Esophagus muscularis mucosa (tissue), 3 donors: ENCODE measurements at regions not wholly inside any gene's neighbourhood (a gene's known extent, or its start where the extent isn't known, plus 50 kb on each side); places are given as distances from the start of the nearest gene placed in this dataset.

Experiments used
- CTCF ChIP-seq, 3 experiments: fragments of 200-600 bp in 2 of 3; fragments of 450-650 bp in 1 of 3; sonication (generic) in 2 of 3; IDR thresholded peaks; one replicate each; pipeline ENCODE4 v1.5.1; 2017 to 2019; ENCODE audit warnings: antibody characterized with exemption in 3 of 3, mild to moderate bottlenecking in 2 of 3, moderate library complexity in 1 of 3
- POLR2A ChIP-seq: fragments of 450-650 bp; IDR thresholded peaks from one replicate; pipeline ENCODE4 v1.6.1; 2017; ENCODE audit warnings: antibody characterized with exemption, moderate library complexity, mild to moderate bottlenecking, low read depth

DNA sequence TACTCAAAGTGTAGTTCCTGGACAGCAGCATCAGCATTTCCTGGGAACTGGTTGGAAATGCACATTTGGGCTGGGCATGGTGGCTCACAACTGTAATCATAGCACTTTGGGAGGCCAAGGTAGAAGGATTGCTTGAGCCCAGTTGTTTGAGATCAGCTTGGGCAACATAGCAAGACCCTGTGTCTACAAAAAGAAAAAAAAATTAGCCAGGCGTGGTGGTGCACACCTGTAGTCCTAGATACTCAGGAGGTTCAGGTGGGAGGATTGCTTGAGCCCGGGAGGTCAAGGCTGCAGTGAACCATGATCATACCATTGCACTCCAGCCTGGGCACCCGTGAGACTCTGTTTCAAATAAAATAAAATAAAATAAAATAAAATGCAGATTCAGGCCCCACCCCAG lies 156.2 kb downstream of the CDC5L start:
- no peak for TF ChIP-seq CTCF (IDR thresholded peaks at IDR 0.05)
- no peak for TF ChIP-seq POLR2A
